Endothelial cell of hepatic sinusoid (primary cell): ENCODE measurements at regions not wholly inside any gene's neighbourhood (a gene's known extent, or its start where the extent isn't known, plus 50 kb on each side); places are given as distances from the start of the nearest gene placed in this dataset.

ENCODE experiments used
- in situ Hi-C: cut with HindIII; loops from 2 replicates; pipeline ENCODE4 v1.10.0; 2017; ENCODE audit warnings: low sequenced_read_pairs

- in situ Hi-C loops: no loop called here
These were observed 311.1 kb downstream of the TXNL1 start for GRCh38 chr18:56327191-56327885.

- in situ Hi-C loops: no loop called here
These were observed 311.9 kb downstream of the TXNL1 start for GRCh38 chr18:56326336-56327072.

GRCh38 chr18:56323673-56324072, 314.7 kb downstream of the TXNL1 start:
- in situ Hi-C loops: loop anchor here (5.0 kb wide), 3 partner anchors 41 to 81 kb away; no protein-coding TSS in a partner anchor

GRCh38 chr18:56322406-56322805, 316.0 kb downstream of the TXNL1 start:
- in situ Hi-C loops: loop anchor here (5.0 kb wide), 3 partner anchors 40 to 80 kb away; no protein-coding TSS in a partner anchor

- in situ Hi-C loops: loop anchor here (5.0 kb wide), 3 partner anchors 39 to 79 kb away; no protein-coding TSS in a partner anchor
These were observed 316.9 kb downstream of the TXNL1 start for GRCh38 chr18:56321470-56321869.

- in situ Hi-C loops: loop anchor here (5.0 kb wide), 3 partner anchors 38 to 78 kb away; no protein-coding TSS in a partner anchor
These were observed 318.4 kb downstream of the TXNL1 start for GRCh38 chr18:56319953-56320352.

GRCh38 chr18:56316727-56317126, 321.7 kb downstream of the TXNL1 start:
- in situ Hi-C loops: no loop called here

- in situ Hi-C loops: no loop called here
These were observed 323.0 kb downstream of the TXNL1 start for GRCh38 chr18:56315363-56315762.

- in situ Hi-C loops: no loop called here
These were observed 324.0 kb downstream of the TXNL1 start for GRCh38 chr18:56314396-56314795.

GRCh38 chr18:56312551-56313335, 325.6 kb downstream of the TXNL1 start:
- in situ Hi-C loops: no loop called here

GRCh38 chr18:56309104-56309503, 329.3 kb downstream of the TXNL1 start:
- in situ Hi-C loops: no loop called here

GRCh38 chr18:56307354-56308170, 330.8 kb downstream of the TXNL1 start:
- in situ Hi-C loops: no loop called here

GRCh38 chr18:56306797-56307196, 331.6 kb downstream of the TXNL1 start:
- in situ Hi-C loops: no loop called here

GRCh38 chr18:56305583-56305982, 332.8 kb downstream of the TXNL1 start:
- in situ Hi-C loops: no loop called here

- in situ Hi-C loops: no loop called here
These were observed 336.2 kb downstream of the TXNL1 start for GRCh38 chr18:56302156-56302555.

GRCh38 chr18:56299740-56300139, 338.7 kb downstream of the TXNL1 start:
- in situ Hi-C loops: no loop called here

GRCh38 chr18:56298935-56299334, 339.5 kb downstream of the TXNL1 start:
- in situ Hi-C loops: no loop called here

GRCh38 chr18:56296381-56296780, 342.0 kb downstream of the TXNL1 start:
- in situ Hi-C loops: no loop called here

GRCh38 chr18:56294484-56295183, 343.8 kb downstream of the TXNL1 start:
- in situ Hi-C loops: loop anchor here (5.0 kb wide), 1 partner anchor 107 kb away; no protein-coding TSS in a partner anchor

- in situ Hi-C loops: loop anchor here (5.0 kb wide), 1 partner anchor 104 kb away; no protein-coding TSS in a partner anchor
These were observed 347.1 kb downstream of the TXNL1 start for GRCh38 chr18:56291294-56291693.
